DOHH2 (cell line): ENCODE measurements at regions not wholly inside any gene's neighbourhood (a gene's known extent, or its start where the extent isn't known, plus 50 kb on each side); places are given as distances from the start of the nearest gene placed in this dataset.

Source experiments
- H3F3A ChIP-seq: fragments of 200-600 bp; sonication (generic), shearing (Covaris generic); 2 replicates; pipeline ENCODE4 v1.6.0; 2016; ENCODE audit warnings: antibody characterized with exemption, mild to moderate bottlenecking; ENCODE audit not compliant: control insufficient read depth, insufficient read depth
- H3K27ac ChIP-seq: fragments of 200-600 bp; sonication (generic); 2 replicates; pipeline ENCODE4 v1.5.1; 2014; ENCODE audit warnings: low read depth, mild to moderate bottlenecking, low read length, moderate library complexity
- H3K27me3 ChIP-seq: fragments of 200-600 bp; sonication (generic); 2 replicates; pipeline ENCODE4 v1.6.1; 2014; ENCODE audit warnings: mild to moderate bottlenecking, low read length, mixed read lengths; ENCODE audit not compliant: control insufficient read depth
- H3K36me3 ChIP-seq: fragments of 200-600 bp; sonication (generic); 2 replicates; pipeline ENCODE4 v1.6.1; 2014; ENCODE audit warnings: mild to moderate bottlenecking, low read length, moderate library complexity, mixed read lengths; ENCODE audit not compliant: control insufficient read depth
- H3K4me1 ChIP-seq: fragments of 200-600 bp; sonication (generic); 2 replicates; pipeline ENCODE4 v1.6.1; 2014; ENCODE audit warnings: mild to moderate bottlenecking, low read length, mixed read lengths; ENCODE audit not compliant: control insufficient read depth
- H3K4me2 ChIP-seq: fragments of 200-600 bp; sonication (generic); 2 replicates; pipeline ENCODE4 v1.6.0; 2014; ENCODE audit warnings: mild to moderate bottlenecking, low read length, moderate library complexity
- H3K4me3 ChIP-seq: fragments of 200-600 bp; sonication (generic); 2 replicates; pipeline ENCODE4 v1.5.1; 2014; ENCODE audit warnings: mild to moderate bottlenecking, low read length, mixed read lengths
- H3K79me2 ChIP-seq: fragments of 200-600 bp; sonication (generic); 2 replicates; pipeline ENCODE4 v1.6.1; 2014; ENCODE audit warnings: mild to moderate bottlenecking, low read length, mixed read lengths; ENCODE audit not compliant: control insufficient read depth
- H3K9me2 ChIP-seq: fragments of 200-600 bp; sonication (generic); replicated peaks from 2 replicates; pipeline ENCODE4 v1.6.1; 2014; ENCODE audit warnings: mild to moderate bottlenecking, low read length, mixed read lengths; ENCODE audit not compliant: control insufficient read depth
- H3K9me3 ChIP-seq: fragments of 200-600 bp; sonication (generic); 2 replicates; pipeline ENCODE4 v1.6.1; 2014; ENCODE audit warnings: antibody characterized with exemption, low read length, mixed read lengths; ENCODE audit not compliant: control insufficient read depth, insufficient read depth
- H4K20me1 ChIP-seq: fragments of 200-600 bp; sonication (generic); 2 replicates; pipeline ENCODE4 v1.6.0; 2014; ENCODE audit warnings: low read depth, mild to moderate bottlenecking, antibody characterized with exemption, low read length, moderate library complexity; ENCODE audit not compliant: control insufficient read depth, insufficient read depth
- EZH2phosphoT487 ChIP-seq: fragments of 200-600 bp; sonication (generic); IDR thresholded peaks from 2 replicates; pipeline ENCODE4 v1.6.1; 2017; ENCODE audit warnings: borderline replicate concordance, mild to moderate bottlenecking, antibody characterized with exemption, low read length, moderate library complexity, mixed read lengths
- TF ChIP-seq, protein P1 (sequence below): fragments of 200-600 bp; sonication (generic); IDR thresholded peaks from one replicate; pipeline ENCODE4 v1.5.1; 2014; ENCODE audit warnings: antibody characterized with exemption, mild to moderate bottlenecking, low read depth, low read length; ENCODE audit not compliant: poor library complexity, severe bottlenecking

DNA sequence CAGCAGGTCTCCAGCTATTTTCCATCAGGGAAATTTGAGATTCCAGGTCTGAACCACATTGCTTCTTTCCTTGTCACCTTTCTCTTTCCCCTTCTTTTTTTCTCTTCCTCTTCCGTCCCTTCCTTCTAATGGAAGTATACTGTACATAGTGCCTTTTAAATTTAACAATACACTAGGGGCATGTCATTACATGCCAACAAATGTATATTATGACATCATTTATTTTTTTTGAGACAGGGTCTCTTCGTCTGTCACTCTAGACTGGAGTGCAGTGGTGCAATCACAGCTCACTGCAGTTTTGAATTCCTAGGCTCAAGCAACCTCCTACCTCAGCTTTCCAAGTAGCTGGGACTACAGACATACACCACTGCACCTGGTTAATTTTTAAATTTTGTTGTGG lies 148.9 kb downstream of the SUDS3 start:
- Histone ChIP-seq H3K4me3 (no peak overlapping the region), H3K79me2 (no peaks in the 10 kb centered on the region), H3K27me3 (no peaks in the 10 kb centered on the region), H4K20me1 (no peaks in the 10 kb centered on the region), H3K27ac (no peak overlapping the region), H3K4me1 (no peaks in the 10 kb centered on the region), H3K9me3 (no peaks in the 10 kb centered on the region), H3K4me2 (no peak overlapping the region), H3K36me3 (no peaks in the 10 kb centered on the region), H3K9me2 (no peaks in the 10 kb centered on the region), H3F3A (no peaks in the 10 kb centered on the region)
- TF ChIP-seq, protein P1, sequence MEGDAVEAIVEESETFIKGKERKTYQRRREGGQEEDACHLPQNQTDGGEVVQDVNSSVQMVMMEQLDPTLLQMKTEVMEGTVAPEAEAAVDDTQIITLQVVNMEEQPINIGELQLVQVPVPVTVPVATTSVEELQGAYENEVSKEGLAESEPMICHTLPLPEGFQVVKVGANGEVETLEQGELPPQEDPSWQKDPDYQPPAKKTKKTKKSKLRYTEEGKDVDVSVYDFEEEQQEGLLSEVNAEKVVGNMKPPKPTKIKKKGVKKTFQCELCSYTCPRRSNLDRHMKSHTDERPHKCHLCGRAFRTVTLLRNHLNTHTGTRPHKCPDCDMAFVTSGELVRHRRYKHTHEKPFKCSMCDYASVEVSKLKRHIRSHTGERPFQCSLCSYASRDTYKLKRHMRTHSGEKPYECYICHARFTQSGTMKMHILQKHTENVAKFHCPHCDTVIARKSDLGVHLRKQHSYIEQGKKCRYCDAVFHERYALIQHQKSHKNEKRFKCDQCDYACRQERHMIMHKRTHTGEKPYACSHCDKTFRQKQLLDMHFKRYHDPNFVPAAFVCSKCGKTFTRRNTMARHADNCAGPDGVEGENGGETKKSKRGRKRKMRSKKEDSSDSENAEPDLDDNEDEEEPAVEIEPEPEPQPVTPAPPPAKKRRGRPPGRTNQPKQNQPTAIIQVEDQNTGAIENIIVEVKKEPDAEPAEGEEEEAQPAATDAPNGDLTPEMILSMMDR: no peak
- no peak for TF ChIP-seq EZH2phosphoT487

DNA sequence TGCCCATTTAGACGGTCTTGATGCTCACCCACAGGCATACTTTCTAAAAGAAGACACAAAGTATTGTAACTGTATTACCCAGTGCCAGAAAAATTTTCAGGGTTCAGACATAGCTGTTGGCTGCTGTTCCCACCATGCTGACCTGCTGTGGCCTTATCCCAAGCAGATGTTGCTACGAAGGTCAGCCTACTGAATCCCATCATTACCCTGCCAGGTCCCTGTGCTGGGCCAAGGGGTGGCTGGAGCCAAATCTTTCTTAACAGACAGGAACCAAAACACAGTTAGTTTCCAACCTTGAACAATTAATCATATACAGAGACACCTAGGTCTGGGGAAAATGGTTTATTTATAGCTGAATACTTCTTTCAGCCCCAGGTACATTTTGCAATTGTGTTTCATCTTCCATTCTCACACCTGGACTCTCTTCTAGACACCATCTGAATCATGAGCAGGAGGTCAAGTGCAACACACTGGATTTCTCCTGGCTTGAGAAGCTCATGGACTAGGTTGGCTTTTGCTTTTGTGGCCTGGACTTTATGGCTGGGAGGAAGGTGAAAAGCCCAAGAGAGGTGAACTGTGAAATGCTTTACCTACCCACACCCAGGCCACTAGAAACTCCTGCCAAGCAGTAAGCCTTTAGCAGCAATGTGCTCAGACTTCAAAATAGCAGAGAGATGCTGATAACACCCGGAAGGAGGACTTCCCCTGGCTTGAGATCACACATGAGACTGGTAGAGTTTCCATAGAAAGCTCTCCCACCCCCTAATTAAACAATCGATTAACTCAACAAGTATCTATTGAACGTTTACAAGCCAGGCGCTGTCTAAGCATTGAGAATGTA lies 150.1 kb downstream of the SUDS3 start:
- no peak for TF ChIP-seq EZH2phosphoT487
- TF ChIP-seq, protein P1: no peak
- no peaks in the 10 kb centered on the region for H3K27me3 ChIP-seq
- no peaks in the 10 kb centered on the region for H3K9me3 ChIP-seq
- no peaks in the 10 kb centered on the region for H3K79me2 ChIP-seq
- H3K27ac ChIP-seq: no peak overlapping the region
- no peak overlapping the region for H3K4me3 ChIP-seq
- no peaks in the 10 kb centered on the region for H3K36me3 ChIP-seq
- H4K20me1 ChIP-seq: no peaks in the 10 kb centered on the region
- H3F3A ChIP-seq: no peaks in the 10 kb centered on the region
- no peak overlapping the region for H3K4me2 ChIP-seq
- no peaks in the 10 kb centered on the region for H3K9me2 ChIP-seq
- no peaks in the 10 kb centered on the region for H3K4me1 ChIP-seq

DNA sequence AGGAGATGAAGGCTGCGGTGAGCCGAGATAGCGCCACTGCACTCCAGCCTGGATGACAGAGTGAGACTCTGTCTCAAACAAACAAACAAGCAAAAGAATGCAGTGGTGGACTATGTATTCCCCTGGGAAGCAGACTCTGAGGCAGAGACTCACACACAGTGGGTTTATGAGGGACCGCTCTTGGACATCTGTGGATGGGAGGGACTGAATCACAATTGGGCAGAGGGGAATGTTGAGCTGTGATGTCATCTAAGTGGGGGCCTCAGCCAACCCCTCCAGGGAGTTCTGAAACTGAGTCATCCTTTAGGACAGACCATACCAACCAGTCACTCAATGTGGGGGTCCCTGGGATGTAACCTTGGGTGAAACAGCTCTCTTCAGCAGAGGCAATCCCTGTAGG lies 151.0 kb downstream of the SUDS3 start:
- Histone ChIP-seq H3K27me3 (no peaks in the 10 kb centered on the region), H3F3A (no peaks in the 10 kb centered on the region), H3K9me3 (no peaks in the 10 kb centered on the region), H3K4me3 (no peak overlapping the region), H4K20me1 (no peaks in the 10 kb centered on the region), H3K4me2 (no peak overlapping the region), H3K27ac (no peak overlapping the region), H3K79me2 (no peaks in the 10 kb centered on the region), H3K4me1 (no peaks in the 10 kb centered on the region), H3K36me3 (no peaks in the 10 kb centered on the region), H3K9me2 (no peaks in the 10 kb centered on the region)
- no peak for TF ChIP-seq EZH2phosphoT487
- TF ChIP-seq, protein P1: no peak
